Neural cell (in vitro differentiated cells): ENCODE measurements at regions not wholly inside any gene's neighbourhood (a gene's known extent, or its start where the extent isn't known, plus 50 kb on each side); places are given as distances from the start of the nearest gene placed in this dataset.

Experiments
- H2AFZ ChIP-seq: fragments of 200-600, 300-800 bp; sonication (generic), shearing (Covaris generic); 2 replicates; pipeline ENCODE4 v1.6.0; 2014; ENCODE audit warnings: low read depth, mild to moderate bottlenecking, antibody characterized with exemption, low read length, moderate library complexity
- H3F3A ChIP-seq: fragments of 200-600 bp; shearing (Covaris generic); 2 replicates; pipeline ENCODE4 v1.6.1; 2016; ENCODE audit warnings: mild to moderate bottlenecking, moderate library complexity, mixed read lengths, antibody characterized with exemption, low read length; ENCODE audit not compliant: insufficient read depth, poor library complexity, severe bottlenecking
- H3K27ac ChIP-seq: fragments of 200-600, 300-800 bp; sonication (generic), shearing (Covaris generic); 2 replicates; pipeline ENCODE4 v1.5.1; 2014; ENCODE audit warnings: mild to moderate bottlenecking, low read length, moderate library complexity
- H3K27me3 ChIP-seq: fragments of 300-800, 200-600 bp; sonication (generic), shearing (Covaris generic); 2 replicates; pipeline ENCODE4 v1.6.0; 2014; ENCODE audit warnings: mild to moderate bottlenecking, low read depth, low read length, moderate library complexity; ENCODE audit not compliant: insufficient read depth
- H3K36me3 ChIP-seq: fragments of 300-800, 200-600 bp; sonication (generic), shearing (Covaris generic); 2 replicates; pipeline ENCODE4 v1.5.1; 2014; ENCODE audit warnings: mild to moderate bottlenecking, antibody characterized with exemption, low read length, moderate library complexity; ENCODE audit not compliant: insufficient read depth
- H3K4me2 ChIP-seq: fragments of 300-800, 200-600 bp; sonication (generic), shearing (Covaris generic); 2 replicates; pipeline ENCODE4 v1.6.0; 2014; ENCODE audit warnings: mild to moderate bottlenecking, low read length
- H3K4me3 ChIP-seq: fragments of 300-800, 200-600 bp; sonication (generic), shearing (Covaris generic); 2 replicates; pipeline ENCODE4 v1.5.1; 2014; ENCODE audit warnings: mild to moderate bottlenecking, low read length, moderate library complexity
- H3K79me2 ChIP-seq: fragments of 200-600 bp; shearing (Covaris generic); replicated peaks from 2 replicates; pipeline ENCODE4 v1.6.0; 2014; ENCODE audit warnings: mild to moderate bottlenecking, low read length, moderate library complexity; ENCODE audit not compliant: insufficient read depth
- H3K9ac ChIP-seq: fragments of 300-800, 200-600 bp; sonication (generic), shearing (Covaris generic); 2 replicates; pipeline ENCODE4 v1.6.1; 2016; ENCODE audit warnings: mild to moderate bottlenecking, low read length, mixed read lengths
- H3K9me2 ChIP-seq: fragments of 200-600 bp; shearing (Covaris generic); 2 replicates; pipeline ENCODE4 v1.6.1; 2016; ENCODE audit warnings: mild to moderate bottlenecking, low read length, mixed read lengths; ENCODE audit not compliant: insufficient read depth
- H3K9me3 ChIP-seq: fragments of 200-600, 300-800 bp; sonication (generic), shearing (Covaris generic); 2 replicates; pipeline ENCODE4 v1.6.1; 2016; ENCODE audit warnings: mild to moderate bottlenecking, mixed run types, low read length, moderate library complexity, mixed read lengths
- H4K20me1 ChIP-seq: fragments of 200-600 bp; shearing (Covaris generic); 2 replicates; pipeline ENCODE4 v1.6.1; 2016; ENCODE audit warnings: mild to moderate bottlenecking, mixed run types; ENCODE audit not compliant: insufficient read depth
- CTCF ChIP-seq: fragments of 450-650 bp; IDR thresholded peaks from 2 replicates; pipeline ENCODE4 v1.5.1; 2014; ENCODE audit warnings: antibody characterized with exemption, mild to moderate bottlenecking, moderate library complexity; ENCODE audit not compliant: poor library complexity, severe bottlenecking
- EP300 ChIP-seq: fragments of 450-650 bp; conservative IDR thresholded peaks from 2 replicates; pipeline ENCODE4 v1.6.1; 2014; ENCODE audit warnings: antibody characterized with exemption, mild to moderate bottlenecking, moderate library complexity; ENCODE audit not compliant: poor library complexity, severe bottlenecking
- EZH2 ChIP-seq: fragments of 200-600, 300-800 bp; shearing (Covaris generic), sonication (generic); IDR thresholded peaks from 2 replicates; pipeline ENCODE4 v1.6.1; 2014; ENCODE audit warnings: antibody characterized with exemption, low read length, borderline replicate concordance, mild to moderate bottlenecking; ENCODE audit not compliant: insufficient read depth, poor library complexity, severe bottlenecking
- MXI1 ChIP-seq: fragments of 450-650 bp; conservative IDR thresholded peaks from 2 replicates; pipeline ENCODE4 v1.6.1; 2014; ENCODE audit warnings: antibody characterized with exemption, mild to moderate bottlenecking; ENCODE audit not compliant: poor library complexity, severe bottlenecking
- POLR2AphosphoS5 ChIP-seq: IDR thresholded peaks from 2 replicates; pipeline ENCODE4 v1.6.1; 2012
- RAD21 ChIP-seq: fragments of 450-650 bp; conservative IDR thresholded peaks from 2 replicates; pipeline ENCODE4 v1.6.1; 2014; ENCODE audit warnings: antibody characterized with exemption, mild to moderate bottlenecking, moderate library complexity
- REST ChIP-seq: IDR thresholded peaks from 2 replicates; pipeline ENCODE4 v1.6.1; 2012; ENCODE audit warnings: borderline replicate concordance
- SMC3 ChIP-seq: fragments of 450-650 bp; conservative IDR thresholded peaks from 2 replicates; pipeline ENCODE4 v1.6.1; 2014; ENCODE audit warnings: antibody characterized with exemption, mild to moderate bottlenecking, moderate library complexity; ENCODE audit not compliant: poor library complexity
- TAF1 ChIP-seq: IDR thresholded peaks from 2 replicates; pipeline ENCODE4 v1.6.1; 2012; ENCODE audit warnings: low read depth

GRCh38 chr2:212766921-212767320 is 228.3 kb upstream of the ERBB4 start:
- Histone ChIP-seq H3K9me3 (no peaks in the 10 kb centered on the region), H2AFZ (no peak overlapping the region), H3K4me2 (no peak overlapping the region), H3F3A (no peaks in the 10 kb centered on the region), H3K79me2 (no peaks in the 10 kb centered on the region), H3K27ac (no peak overlapping the region), H3K9ac (no peak overlapping the region), H3K27me3 (no peaks in the 10 kb centered on the region), H3K4me3 (no peak overlapping the region), H3K36me3 (no peaks in the 10 kb centered on the region), H4K20me1 (no peaks in the 10 kb centered on the region), H3K9me2 (no peaks in the 10 kb centered on the region)
- TF ChIP-seq REST (no peak), CTCF (no peak), SMC3 (no peak), RAD21 (no peak)

- H3K27ac ChIP-seq = no peak overlapping the region
- no peaks in the 10 kb centered on the region for H3K9me3 ChIP-seq
- no peaks in the 10 kb centered on the region for H3F3A ChIP-seq
- no peak overlapping the region for H3K4me2 ChIP-seq
- H3K9me2 ChIP-seq = no peaks in the 10 kb centered on the region
- no peaks in the 10 kb centered on the region for H3K79me2 ChIP-seq
- TF ChIP-seq POLR2AphosphoS5 = no peak
- TF ChIP-seq MXI1 = no peak
- TF ChIP-seq CTCF = no peak
- no peak for TF ChIP-seq SMC3
- TF ChIP-seq EP300 = no peak
- no peak for TF ChIP-seq EZH2
- no peak for TF ChIP-seq TAF1
- TF ChIP-seq REST = no peak
- no peak for TF ChIP-seq RAD21
- no peak overlapping the region for H3K4me3 ChIP-seq
- no peak overlapping the region for H3K9ac ChIP-seq
- H2AFZ ChIP-seq = no peak overlapping the region
- no peaks in the 10 kb centered on the region for H3K36me3 ChIP-seq
- no peaks in the 10 kb centered on the region for H4K20me1 ChIP-seq
- no peaks in the 10 kb centered on the region for H3K27me3 ChIP-seq
Observed at GRCh38 chr2:212752730-212753351, 214.2 kb upstream of the ERBB4 start.
